NOMO-1 (cell line): ENCODE measurements at regions not wholly inside any gene's neighbourhood (a gene's known extent, or its start where the extent isn't known, plus 50 kb on each side); places are given as distances from the start of the nearest gene placed in this dataset.

ENCODE experiments used
- DNase-seq, 2 experiments: peaks; one replicate each; lab custom pipeline; 2025; ENCODE audit not compliant: unreplicated experiment in 2 of 2; lab: John Stamatoyannopoulos, UW

DNA sequence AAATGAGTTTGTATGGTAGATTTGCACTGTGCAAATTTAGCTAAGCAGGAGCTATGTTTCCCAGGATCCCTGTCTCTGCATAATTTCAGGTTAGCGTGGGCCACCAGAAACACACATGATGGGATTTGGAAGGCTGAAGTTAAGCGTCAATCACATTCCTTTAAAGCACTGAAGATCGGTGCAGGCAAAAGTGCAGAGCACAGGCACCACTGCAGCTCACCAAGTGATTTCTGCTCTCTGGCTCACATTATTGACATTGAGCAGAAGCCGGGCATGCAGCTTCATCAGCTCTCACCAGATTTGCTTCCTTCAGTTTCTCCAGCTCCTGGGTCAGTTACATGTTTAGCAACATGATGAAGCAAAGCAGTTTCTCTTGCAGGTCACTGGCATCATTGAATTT, 256.4 kb upstream of the TGFBR2 start:
- DNase-seq = no peak

DNA sequence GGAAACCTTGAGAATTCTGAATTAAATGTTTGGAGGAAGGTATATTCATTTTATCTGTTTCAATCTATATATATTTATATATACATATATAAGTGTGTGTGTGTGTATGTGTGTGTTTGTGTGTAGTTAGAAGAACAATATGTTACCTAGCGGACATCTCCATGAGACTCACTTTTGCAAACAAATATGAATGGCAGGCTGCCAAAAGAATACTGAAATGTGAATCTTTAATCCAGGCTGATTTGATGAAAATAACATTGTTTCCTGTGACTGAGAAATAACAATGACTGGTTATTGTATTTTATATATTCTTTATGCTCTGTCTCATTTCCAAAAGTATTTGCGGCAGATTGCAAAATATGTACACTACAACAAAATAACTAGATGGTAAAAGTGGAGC, 255.5 kb upstream of the TGFBR2 start:
- no peak for DNase-seq

DNA sequence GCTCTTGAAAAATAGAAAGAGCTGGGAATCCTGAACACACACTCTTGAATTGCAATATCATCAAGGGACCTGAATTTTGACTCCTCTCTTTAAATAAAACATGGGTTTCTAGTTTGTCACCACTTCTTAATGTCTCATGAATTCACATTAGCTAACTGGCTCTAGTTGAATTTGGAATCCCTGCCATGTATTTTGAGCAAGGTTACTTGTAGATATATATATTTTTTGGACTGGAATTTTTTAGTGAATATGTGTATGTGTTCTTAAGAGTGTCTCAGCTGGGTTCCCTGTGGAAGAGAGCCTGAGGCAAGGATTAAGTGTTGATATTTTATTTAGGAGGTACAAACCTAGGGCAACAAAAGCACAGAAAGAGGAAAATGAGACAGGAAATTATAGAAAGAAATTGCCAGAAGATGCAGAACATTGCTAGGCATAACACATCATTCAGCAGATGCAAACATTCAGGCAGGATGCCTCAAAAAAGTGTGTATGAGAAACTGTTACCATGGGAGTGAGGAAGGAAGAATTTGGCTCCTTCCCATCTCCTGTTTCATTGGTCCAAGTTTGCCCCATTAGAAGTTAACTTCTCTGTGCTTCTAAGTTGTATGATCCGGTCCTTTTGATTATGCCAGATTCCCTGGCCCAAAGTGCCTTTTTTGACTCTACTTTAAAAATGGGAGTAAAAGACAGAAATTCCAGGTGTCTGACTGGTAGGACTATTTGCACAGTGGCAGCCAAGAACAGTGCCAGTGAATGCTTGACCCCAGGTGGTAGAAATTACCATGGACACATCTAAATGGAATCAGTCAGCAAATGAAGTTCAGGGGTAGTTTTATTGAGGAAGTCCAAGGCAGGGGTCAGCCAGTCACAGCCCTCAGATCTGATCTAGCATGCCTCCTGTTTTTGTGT, 253.7 kb upstream of the TGFBR2 start:
- DNase-seq = no peak

DNA sequence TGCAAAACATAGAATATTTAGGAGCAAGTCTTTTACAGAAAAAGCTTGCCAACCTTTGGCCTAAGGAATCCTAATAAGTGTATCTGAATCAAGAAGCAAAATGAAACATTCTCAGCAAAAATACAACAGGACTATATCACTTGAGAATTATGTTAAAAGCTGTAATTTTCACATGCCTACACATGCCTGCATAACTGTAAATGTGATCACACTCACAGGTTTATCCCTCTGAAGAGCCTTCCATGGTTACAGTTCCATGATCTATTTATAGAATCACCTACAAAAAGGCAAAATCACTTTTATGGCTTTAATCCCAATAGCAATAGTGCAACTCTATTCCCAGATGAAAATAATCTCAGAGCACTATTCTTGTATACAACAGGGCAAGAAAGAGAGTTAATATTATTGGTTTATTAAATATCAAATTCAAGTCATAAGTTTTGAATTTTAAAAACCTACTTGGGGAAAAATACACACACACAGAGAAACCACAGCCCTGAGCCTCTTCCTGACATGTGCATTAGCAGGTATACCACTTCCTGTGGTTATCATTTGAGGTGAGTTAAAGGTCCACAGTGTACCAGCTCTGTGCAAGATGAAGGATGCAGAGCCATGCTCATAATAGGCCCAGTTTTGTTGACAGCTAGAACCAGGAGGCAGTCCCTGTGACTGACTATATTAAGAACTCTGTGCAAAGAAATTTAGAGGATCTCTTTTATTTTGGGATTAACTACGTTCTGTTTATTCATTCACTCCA, 252.5 kb upstream of the TGFBR2 start:
- no peak for DNase-seq

DNA sequence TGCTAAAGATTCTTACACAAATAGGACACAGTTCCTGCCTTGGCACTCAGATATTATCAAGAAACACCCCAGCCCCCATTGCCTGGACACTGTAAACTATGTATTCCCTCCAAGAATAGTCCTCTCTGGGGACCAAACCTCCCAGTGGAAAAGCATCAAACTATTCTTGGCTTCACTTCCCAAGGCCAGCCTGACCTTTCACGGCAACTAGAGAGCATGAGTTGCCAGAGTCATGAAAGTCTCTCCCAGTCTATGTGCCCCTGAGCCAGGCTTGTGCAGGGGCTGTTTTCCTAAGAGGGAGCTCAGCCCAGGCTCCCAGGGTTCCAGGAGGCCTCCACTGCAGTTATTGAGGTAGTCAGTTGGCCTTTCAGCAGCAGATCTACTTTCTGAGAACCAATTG, 251.9 kb upstream of the TGFBR2 start:
- no peak for DNase-seq

DNA sequence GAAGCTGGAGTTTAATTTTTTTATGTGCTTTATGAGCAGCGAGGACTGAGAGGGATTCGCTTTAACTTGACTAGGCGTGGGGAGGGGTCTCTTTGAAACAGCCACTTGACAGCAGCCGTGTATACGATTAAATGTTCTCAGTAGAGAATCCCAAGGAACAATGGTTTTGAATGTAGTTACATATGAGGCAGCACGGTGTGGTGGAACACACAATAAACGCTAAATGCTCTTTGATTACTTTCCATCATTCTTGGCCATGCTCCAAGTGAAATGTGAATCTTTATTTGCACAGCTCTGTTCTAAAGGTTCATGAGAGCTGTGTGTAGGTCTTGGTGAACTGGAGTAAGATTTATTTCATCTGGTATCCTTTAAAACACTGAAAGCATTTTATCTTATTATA, 251.4 kb upstream of the TGFBR2 start:
- DNase-seq = no peak

DNA sequence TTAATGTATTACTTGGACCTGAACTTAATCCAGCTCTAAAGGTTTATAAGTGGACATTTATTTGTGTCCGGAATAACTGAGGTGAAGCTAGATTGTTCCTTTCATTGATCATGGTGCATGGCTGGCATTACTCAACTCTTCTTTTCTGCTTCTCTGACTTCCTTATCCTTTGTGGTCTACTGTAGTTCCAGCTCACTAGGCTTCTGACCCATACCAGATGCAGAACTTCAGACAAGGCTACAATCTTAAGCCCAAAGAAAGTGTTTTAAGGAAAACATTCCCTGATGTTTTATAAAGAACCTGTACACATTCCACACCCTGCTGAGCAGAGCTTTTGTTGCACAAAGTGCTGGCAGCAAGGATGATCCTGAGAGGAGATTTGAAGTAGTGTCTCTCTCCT, 250.8 kb upstream of the TGFBR2 start:
- peak in 1 of 2 experiments; percentile 41 for DNase-seq

DNA sequence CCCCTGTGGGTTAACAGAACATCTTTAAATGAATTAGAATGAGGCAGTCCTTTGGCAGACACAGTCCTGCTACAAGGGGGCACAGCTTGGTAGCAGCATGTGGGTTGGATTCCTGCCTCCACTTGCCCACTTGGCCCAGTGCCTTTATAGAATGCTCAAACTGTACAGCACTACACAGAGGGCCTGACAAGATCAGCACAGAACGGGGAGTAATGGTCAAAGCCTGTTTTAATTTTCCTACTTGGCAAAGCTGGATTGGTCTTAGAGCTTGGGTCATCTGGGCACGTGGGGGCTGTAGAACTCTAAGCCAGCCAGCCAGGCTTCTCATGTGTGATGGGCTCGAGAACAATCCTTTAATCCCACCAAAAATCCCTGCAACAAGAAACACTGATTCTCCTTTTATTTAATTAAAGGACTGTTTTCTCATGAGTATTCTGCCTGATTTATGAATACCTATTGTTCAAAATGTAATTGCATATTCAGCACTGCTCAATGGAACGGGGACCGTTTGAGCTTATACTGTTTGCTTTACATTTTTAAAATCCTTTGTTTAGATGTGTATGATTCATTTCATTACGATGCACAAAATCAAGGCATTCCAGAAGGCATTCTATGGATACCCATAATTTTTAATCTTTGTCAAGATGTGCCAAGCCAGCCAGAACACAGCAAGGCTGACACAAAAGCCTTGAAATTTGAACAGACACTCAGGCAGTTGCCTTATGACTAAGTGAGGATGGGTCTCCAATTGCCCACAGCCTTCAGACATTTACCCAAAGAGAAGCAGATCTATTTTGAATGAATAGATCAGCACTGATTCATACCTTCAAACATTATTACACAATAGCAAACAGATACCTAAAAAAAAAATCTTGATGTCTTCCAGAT, 249.3 kb upstream of the TGFBR2 start:
- no peak for DNase-seq

DNA sequence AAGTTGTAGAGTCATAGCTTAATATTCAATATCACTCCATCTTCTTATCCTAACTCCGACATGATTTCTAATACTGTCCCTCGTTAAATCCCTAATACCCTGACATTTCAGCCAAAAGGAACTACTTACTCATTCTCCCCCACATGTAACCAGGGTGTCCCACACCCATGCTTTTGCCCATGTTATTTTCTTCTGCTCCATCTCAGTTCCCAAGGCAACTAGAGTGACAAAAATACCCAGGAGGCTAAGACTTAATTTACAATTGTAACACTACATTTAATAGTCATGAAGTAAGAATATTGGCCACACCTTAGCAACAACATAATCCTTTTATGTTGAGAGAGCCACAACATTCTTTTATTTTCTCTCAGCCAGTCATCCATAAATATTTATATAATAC, 248.5 kb upstream of the TGFBR2 start:
- no peak for DNase-seq

DNA sequence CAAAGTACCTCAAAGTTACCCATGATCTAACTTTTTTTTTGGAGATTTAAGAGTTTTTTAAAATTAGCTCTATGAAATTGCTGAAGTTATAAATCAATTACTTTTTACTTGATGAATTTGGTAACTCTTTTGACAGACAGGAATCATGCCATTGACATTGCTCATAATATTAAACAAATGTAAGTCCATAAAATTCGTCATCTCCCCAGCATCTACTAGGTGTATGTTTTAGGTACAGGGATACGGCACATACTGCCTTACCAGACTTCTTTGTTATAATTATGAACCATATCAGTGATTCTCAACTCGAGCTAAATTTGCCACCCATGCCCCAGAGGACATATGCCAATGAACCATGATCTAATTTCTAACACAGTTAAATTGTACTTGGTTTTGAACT, 247.5 kb upstream of the TGFBR2 start:
- no peak for DNase-seq

DNA sequence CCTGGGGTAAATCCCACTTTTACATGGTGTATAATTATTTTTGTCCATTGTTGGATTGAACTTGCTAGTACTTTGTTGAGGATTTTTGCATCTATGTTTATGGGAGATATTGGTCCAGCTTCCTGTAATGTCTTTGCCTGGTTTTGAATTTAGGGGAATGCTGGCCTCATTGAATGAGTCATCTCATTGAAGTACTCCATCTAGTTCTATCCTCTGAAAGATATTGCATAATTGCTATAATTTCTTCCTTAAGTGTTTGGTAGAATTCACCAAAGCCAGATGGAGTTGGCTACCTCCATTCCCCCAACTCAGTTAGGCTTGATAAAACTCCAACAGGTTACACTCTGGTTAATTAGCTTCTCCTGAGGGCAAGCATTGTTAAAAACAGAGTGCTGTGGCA, 237.4 kb upstream of the TGFBR2 start:
- no peak for DNase-seq

DNA sequence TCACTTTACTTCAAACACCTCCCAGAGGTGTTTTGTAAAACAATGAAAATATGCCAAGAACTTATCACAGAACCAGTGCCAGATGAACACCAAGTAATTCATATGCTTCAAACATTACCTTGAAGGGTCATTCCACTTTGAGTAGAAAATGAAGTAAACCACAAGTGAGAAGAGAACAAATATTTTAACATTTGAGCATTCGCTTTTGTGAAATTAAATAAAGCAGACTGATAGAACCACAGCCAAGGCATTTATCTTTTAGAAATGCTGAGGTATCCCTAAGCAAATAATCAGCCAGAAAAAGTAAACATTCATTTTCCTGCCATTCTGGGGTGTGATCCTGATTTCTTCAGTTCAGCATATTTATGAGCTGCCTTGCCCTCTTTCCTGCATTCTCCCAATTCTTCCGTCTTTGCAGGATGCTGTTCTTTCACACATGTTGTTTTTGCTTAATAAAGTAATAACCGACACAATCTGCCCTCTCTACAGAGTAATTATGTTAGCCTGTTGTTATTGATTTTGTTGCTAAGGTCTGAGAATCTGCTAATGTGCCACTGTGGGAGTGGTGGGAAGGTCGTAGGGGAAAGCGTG, 235.6 kb upstream of the TGFBR2 start:
- DNase-seq = no peak

DNA sequence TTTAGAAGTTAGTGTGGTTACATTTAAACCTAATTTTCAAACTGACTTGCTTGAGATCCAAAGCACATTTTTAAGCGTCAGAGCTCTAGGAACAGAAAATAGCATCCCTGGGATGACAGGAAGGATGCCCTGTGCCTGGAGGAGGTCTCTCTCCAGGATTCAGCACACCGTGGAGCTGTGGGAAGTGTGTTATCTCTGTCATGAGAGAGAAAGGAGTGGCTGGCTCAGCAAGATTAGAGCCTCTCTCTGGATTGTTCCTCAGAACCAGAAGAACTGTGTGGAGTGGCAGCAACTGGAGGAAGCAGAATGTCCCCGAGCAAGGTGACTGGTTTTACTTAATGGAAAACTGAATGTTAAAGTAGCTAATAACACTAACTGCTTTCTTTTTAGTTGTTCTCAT, 233.6 kb upstream of the TGFBR2 start:
- DNase-seq = no peak

DNA sequence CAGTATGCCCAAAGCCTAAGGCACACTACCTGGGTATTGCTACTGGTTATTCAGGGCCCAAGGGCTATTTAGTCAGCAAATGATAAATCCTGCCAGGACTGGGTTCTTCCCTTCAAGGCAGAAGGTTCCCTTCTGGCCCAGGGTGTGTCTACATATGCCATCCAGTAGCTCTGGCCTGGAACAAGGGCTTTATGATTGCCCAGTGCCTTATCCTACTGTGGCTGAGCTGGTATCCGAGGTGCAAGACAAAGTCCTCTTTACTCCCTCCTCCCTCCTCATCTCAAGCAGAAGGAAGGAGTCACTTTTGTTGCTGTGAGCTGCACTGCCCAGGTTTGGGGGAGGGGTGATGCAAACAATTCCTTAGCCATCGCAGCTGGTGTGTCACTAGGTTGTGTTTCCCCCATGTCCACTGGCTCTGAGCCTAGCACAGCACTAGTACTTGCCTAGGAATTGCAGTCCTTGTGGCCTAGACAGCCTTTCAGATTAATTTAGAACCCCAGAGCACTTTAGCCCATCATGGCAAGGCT, 221.8 kb upstream of the TGFBR2 start:
- no peak for DNase-seq

DNA sequence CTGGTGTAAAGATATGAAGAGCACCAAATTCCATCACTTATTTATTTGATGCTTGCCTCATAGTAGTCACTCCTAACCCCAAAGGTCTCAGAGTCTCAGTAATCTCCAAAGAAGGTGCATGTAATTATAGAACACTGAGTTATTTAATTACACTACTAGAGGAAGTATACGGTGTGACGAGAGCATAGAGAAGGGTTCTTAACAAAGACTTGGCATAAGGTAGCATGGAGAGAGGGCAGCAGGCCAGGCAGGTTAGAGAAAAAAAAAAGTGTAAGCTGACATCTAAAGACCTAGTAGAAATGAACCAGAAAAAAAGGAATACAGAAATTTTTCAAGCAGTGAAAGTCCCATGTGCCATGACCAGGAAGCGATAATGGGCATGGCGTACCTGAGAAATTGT, 213.3 kb upstream of the TGFBR2 start:
- DNase-seq = no peak

DNA sequence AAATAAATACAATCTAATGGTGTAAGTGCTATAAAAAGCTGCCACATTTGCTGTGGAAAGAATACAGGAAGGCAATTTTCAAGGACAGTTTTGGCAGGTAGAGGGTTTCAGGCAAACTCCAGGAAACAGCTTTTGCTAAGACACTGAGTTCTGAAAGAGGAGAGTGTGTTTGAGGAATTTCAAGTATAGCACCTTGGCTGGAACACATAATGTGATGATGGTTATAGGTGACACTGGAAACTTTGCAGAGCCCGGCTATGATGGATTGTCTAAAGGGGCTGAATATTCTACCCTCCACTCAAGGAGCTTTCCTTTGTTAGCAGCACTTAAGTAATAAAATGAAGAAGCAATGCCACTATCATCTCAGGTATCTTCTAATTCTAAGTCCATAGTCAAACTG, 209.4 kb upstream of the TGFBR2 start:
- DNase-seq = no peak

DNA sequence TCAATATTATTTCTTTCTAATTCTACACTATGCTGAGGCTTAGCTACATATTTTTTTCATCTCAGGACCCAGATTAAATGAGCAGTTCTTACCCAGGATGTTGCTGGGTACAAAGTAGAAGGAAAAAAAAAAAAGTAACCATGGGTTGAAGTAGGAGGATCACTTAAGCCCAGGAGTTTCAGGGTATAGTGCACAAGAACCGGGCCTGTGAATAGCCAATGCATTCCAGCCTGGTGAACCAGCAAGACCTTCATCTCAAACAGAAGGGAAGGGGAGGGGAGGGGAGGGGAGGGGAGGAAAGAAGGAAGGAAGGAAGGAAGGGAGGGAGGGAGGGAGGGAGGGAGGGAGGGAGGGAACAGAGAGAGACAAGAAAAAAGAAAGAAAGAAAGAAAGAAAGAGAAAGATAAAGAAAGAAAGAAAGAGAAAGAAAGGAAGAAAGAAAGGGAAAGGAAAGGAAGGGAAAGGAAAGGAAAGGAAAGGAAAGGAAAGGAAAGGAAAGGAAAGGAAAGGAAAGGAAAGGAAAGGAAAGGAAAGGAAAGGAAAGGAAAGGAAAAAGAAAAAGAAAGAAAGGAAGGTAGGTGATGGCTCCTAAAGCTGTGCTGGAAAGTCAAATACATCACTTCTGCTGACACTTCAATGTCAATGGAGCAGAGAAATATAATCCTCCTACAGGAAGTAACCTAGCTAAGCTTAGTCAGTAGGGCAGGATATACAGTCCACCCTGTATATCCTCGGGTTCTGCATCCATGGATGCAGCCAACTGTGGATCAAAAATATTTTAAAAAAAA, 206.8 kb upstream of the TGFBR2 start:
- no peak for DNase-seq

DNA sequence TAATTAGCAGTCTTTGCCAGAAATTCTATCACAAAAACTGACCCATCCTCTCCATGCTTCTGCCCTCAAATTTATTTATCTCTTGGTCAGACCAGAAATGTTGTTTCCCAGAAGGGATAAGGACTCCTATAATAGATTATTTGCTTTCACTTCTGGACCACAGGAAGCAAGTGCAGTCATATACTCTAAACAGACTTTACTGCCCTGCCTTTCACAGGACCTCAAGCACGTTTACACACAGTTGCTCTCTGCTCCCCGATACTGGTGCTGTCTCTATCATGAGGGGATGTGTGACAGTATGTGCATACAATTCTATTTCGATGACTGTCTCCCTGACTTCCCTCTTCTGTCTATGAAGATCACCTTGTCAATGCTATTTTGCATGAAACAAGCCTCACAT, 205.5 kb upstream of the TGFBR2 start:
- DNase-seq = no peak

DNA sequence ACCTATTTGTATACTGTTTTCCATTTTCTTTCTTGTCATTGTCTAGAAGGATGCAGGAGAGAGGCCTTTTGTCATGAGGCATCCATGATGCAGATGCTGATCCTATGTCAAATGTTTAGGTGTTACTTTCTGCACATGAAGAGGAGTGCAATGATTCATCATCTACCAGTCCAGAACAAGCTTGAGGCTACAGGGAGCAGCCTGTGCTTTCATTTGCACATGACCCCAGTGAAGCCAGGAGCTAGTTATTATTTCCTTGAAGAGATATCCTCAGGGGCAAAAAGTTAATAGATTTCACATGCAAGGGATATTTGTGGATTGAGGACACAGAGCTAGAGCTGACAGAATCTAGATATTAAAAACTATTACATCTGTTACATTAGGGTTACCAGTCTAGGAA, 204.4 kb upstream of the TGFBR2 start:
- DNase-seq = no peak

DNA sequence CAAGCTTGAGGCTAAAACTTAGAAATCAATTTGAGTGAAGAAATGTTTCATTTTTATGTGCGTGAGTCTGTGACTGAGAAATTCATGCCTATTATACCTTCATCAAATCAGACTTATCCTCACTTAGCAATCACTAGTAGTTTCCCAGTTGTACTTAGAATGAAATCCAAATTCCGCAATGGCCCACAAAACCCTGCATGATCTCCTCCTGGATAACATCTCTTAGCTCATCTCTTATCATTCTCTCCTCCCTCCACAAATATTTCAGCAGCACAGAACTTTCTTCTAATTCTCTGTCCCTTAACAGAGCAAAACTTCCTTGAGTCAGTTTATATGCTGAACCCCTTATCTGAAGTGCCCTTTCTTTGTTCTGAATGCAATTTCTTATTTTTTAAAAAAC, 198.8 kb upstream of the TGFBR2 start:
- no peak for DNase-seq
